HG03045 (cell line): ENCODE measurements at regions not wholly inside any gene's neighbourhood (a gene's known extent, or its start where the extent isn't known, plus 50 kb on each side); places are given as distances from the start of the nearest gene placed in this dataset.
A peak's percentile ranks its signal among the peaks of the same experiment; 100 is the strongest.

ENCODE experiments used
- ATAC-seq: cut with Tn5 transposase; IDR thresholded peaks from one replicate; pipeline ENCODE4 v1.9.1; 2021; ENCODE audit warnings: mild to moderate bottlenecking, moderate library complexity; ENCODE audit not compliant: unreplicated experiment

DNA sequence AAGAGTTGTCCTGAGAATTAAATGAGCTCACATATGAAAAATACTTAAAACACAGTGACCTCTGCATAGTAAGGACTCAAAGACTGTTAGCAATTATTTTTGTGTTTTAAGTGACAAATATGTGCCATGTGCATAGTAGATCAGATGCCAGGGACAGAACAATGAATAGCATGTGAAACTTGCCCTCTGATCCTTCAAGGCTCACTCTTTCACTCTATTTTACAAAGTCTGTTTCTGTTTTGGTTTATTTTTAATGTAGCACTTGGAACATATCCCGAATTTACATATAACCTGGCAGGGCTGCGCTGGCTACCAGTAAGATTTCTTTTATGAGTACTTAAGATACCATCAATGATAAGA, 135.5 kb upstream of the TNFAIP3 start:
- no peak for ATAC-seq

GRCh38 chr6:137731960-137732616, 135.0 kb upstream of the TNFAIP3 start:
- no peak for ATAC-seq

DNA sequence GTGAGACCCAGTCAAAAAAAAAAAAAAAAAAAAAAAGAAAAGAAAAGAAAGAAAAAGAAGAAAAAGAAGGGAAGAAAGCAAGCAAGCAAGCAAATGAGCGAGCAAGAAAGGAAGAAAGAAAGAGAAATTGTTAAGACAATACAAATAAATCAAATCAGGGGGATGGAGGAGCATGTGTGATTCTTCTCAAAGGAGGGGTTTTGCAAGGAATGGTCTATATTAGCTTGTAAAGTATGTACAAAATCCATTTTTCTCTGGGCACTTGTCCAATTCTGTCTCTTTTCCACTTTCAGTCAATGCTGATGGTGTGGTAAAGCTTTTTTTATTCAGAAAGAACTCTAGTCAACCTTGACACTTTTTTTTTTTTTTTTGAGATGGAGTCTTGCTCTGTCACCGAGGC, 133.7 kb upstream of the TNFAIP3 start:
- no peak for ATAC-seq

DNA sequence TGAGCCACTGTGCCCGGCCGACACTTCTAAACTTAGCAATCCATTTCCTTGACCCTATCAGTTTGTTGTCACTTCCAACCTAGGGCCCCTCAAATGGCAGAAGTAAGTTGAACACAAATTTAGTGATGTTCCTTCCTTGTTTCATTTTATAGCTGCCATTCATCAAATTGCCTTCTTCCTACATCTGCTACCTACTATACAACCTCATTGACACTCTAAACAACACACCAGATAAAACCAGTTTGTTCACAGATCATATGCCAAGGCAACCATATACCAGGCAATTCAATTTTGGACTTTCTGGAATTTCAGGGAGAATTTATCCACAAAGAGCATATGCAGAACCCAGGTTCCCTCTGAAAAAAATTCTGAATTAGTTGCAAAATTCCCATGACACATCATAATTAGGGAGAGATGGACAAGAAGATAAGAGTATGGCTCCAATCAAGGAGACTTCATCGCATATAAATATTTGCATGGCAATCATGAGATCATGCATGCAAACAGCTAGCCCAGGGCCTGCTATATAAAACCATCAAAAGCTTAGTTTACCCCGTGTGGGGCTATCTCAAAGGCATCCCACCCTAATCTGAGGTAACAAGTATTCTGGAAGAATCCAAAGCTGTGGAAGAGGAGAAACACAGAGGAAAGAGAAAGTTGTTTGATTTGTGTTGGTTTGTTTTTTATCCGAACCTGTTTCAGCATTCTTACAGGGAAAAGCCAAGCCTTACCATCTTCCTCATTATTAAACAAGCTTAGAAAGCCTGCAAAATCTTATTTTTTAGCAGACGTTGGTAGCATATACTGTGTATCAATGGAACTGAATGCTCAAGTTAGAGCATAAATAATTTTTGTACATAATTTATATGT, 132.8 kb upstream of the TNFAIP3 start:
- no peak for ATAC-seq

DNA sequence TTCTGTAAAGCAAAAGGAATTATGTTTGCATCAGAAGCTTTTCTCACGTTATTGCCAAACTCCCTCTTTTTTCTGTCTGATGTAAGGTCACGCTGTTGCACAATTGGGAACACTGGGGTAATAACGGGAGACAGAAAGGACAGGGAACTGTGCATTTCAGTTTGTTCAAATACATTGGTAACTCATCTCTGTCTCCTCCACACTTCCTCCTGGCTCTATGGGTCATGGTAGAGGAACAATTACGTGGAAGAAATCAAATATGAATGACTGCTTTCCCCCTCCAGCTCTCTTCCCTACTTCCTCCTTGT, 132.2 kb upstream of the TNFAIP3 start:
- ATAC-seq, result no peak

DNA sequence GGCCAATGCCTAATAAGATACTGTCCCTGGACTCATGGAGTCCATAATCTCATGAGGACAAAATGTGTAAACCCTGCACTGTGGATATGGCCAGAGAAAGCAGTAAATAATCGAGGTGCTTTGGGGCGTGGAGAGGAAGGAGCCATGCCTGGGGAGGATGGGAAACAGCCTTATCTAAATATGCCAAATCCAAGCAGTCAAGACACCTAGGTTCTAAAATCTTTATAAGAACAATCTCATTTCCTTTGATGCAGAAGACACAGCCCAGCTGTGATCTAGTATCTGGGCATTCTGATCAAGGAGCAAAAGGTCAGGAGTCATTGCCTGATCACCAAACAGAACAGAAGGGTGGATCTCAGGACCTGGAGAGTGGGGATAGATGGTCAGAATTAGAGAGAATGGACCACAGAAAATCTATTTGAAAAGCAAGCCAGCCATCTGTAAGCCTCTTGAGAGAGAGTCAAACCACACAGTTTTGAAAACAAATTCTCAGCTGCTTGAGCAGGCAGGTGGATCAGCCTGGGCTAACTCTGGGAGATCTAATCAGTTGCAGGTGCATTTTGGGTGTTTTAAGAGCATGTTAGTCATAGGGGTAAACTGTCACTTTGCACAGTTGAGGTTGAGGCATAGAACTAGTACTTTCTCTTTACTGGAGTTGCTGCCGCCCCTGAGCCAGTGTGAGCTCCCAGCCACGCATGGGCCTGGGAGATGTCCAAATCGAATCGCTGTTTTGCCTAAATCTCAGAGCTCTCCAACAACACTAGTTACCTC, 130.8 kb upstream of the TNFAIP3 start:
- ATAC-seq, result peak; percentile 82

DNA sequence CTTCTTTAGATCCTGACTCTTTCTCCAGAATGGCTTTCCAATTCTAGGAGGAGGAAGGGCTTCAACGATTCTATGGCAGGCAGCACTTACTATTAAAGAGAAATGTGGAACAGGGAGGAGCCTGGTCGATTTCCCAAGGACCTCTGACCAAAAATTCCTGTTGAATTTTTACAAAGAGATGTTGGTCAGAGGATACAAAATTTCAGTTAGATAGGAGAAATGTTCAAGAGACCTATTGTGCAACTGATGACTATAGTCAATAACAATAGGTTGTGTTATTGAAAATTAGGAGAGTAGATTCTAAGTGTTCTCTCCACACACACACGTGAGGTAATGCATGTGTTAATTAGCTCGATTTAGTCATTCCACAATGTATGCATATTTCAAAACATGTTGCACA, 130.1 kb upstream of the TNFAIP3 start:
- no peak for ATAC-seq

- ATAC-seq, result no peak
These were observed 129.0 kb upstream of the TNFAIP3 start for GRCh38 chr6:137737836-137738596.

GRCh38 chr6:137738931-137739504, 128.0 kb upstream of the TNFAIP3 start:
- no peak for ATAC-seq

GRCh38 chr6:137739544-137739943, 127.5 kb upstream of the TNFAIP3 start:
- ATAC-seq, result no peak

DNA sequence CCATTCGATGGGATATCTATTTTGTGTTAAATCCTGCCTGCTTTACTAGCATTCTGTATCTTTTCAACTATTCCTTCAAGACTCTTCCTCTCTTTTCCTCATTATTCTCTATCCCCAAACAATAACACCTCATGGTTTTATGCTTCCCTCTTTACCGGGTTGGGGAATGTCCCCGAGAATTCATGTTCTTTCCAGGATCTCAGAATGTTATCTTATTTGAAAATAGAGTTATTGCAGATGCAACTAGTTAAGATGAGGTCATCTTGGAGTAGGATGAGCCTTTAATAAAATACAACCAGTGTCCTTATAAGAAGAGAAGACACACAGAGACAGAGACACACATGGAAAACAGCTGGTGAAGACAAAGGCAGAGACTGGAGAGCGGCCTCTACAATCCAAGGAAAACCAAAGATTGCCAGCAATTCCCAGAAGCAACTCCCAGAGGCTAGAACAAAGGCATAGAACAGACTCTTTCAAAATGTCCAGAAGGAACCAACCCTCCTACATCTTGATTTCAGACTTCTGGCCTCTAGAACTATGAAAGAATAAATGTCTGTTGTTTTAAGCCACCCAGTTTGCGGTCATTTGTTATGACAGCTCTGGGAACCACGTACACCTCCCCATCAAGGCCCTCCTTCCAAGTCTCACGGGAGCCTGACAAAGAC, 126.8 kb upstream of the TNFAIP3 start:
- ATAC-seq, result no peak

- no peak for ATAC-seq
These were observed 125.9 kb upstream of the TNFAIP3 start for GRCh38 chr6:137740967-137741761.

- no peak for ATAC-seq
These were observed 123.6 kb upstream of the TNFAIP3 start for GRCh38 chr6:137743493-137743892.

DNA sequence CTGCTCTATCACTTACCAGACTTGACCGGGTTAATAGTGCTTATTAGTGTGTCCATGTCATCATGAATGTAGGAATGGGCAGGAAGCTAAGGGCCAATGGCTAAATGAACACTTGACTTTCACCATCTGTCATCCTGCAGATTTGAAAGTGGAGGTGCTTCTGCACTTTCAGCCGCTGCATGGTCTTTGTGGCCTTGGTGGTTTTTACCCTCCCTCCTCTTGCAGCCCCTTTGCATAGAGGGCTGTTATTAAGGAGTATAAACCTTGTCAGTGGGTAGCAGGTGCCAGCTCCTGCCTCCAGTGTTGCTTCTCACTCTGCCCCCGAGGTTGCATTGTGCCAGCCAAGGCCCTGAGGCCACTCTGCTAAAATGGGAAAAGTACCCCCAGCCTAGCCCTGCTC, 122.2 kb upstream of the TNFAIP3 start:
- ATAC-seq, result no peak

DNA sequence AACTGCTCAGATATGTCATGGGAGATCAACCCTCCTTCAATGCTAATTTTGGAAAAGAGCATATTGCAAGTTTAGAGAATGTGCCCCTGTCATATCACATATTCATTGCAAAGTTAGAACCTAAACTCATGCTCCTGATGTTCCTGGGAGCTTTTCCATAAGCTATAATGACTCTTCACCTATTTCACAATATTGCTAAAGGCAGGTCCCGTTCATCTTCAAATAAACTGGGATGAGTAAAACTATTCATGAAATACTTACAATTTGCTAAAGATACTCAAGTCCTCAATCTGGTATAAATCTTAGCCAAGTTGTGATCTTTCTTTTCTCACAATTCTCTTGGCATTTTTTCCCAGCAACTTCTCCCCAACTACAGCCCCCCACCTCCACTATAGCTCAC, 121.7 kb upstream of the TNFAIP3 start:
- no peak for ATAC-seq

DNA sequence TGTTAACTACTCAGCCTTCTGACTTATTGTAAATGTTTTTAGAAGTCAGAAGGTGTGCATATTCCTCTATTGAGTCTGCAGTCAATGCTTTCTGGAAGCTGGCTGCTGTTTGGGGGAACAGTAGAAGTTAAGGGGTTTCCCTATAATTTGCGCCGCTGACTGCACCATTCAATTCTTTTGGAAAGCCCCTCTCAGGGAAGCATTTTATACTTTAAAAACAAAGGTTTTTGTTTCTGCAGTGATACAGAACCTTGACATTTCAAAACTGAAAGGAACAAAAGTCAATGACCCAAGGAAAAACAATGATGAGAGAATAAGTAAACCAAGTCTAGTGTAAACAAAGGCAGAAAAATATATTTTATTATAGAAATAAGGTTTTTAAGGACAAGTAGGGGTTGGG, 120.8 kb upstream of the TNFAIP3 start:
- no peak for ATAC-seq

- ATAC-seq, result no peak
These were observed 117.3 kb upstream of the TNFAIP3 start for GRCh38 chr6:137749696-137750211.

- ATAC-seq, result no peak
These were observed 116.8 kb upstream of the TNFAIP3 start for GRCh38 chr6:137750297-137750696.
